ENCODE measurements at regions not wholly inside any gene's neighbourhood (a gene's known extent, or its start where the extent isn't known, plus 50 kb on each side); places are given as distances from the start of the nearest gene placed in this dataset.

- Mint-ChIP-seq H3K4me3 (ENCODE audit: unreplicated experiment) (no peak overlapping the region), H3K4me1 (ENCODE audit: low read depth, unreplicated experiment) (no peaks in the 10 kb centered on the region), H3K27ac (ENCODE audit: unreplicated experiment) (no peak overlapping the region), H3K27me3 (ENCODE audit: unreplicated experiment) (no peaks in the 10 kb centered on the region), H3K9me3 (ENCODE audit: unreplicated experiment) (no peaks in the 10 kb centered on the region), H3K36me3 (ENCODE audit: unreplicated experiment) (no peaks in the 10 kb centered on the region)
- no peak for DNase-seq
- no peak for TF ChIP-seq CTCF (IDR thresholded peaks at IDR 0.05; ENCODE audit: partially characterized antibody, unreplicated experiment)
These were observed 150.2 kb downstream of the SLC30A10 start for GRCh38 chr1:219778110-219778509.

- Mint-ChIP-seq H3K36me3 (ENCODE audit: unreplicated experiment) (no peaks in the 10 kb centered on the region), H3K27ac (ENCODE audit: unreplicated experiment) (no peak overlapping the region), H3K4me3 (ENCODE audit: unreplicated experiment) (no peak overlapping the region), H3K4me1 (ENCODE audit: low read depth, unreplicated experiment) (no peaks in the 10 kb centered on the region), H3K27me3 (ENCODE audit: unreplicated experiment) (no peaks in the 10 kb centered on the region), H3K9me3 (ENCODE audit: unreplicated experiment) (peaks cover 1% of the 10 kb centered on the region)
- no peak for DNase-seq
- TF ChIP-seq CTCF (IDR thresholded peaks at IDR 0.05; ENCODE audit: partially characterized antibody, unreplicated experiment) = no peak
These were observed 154.0 kb downstream of the SLC30A10 start for GRCh38 chr1:219774386-219774785.

GRCh38 chr1:219773775-219774174 is 154.6 kb downstream of the SLC30A10 start:
- no peak for TF ChIP-seq CTCF (IDR thresholded peaks at IDR 0.05; ENCODE audit: partially characterized antibody, unreplicated experiment)
- H3K4me3 Mint-ChIP-seq (ENCODE audit: unreplicated experiment) = no peak overlapping the region
- H3K36me3 Mint-ChIP-seq (ENCODE audit: unreplicated experiment) = no peaks in the 10 kb centered on the region
- no peaks in the 10 kb centered on the region for H3K4me1 Mint-ChIP-seq (ENCODE audit: low read depth, unreplicated experiment)
- H3K27me3 Mint-ChIP-seq (ENCODE audit: unreplicated experiment) = no peaks in the 10 kb centered on the region
- no peak overlapping the region for H3K27ac Mint-ChIP-seq (ENCODE audit: unreplicated experiment)
- DNase-seq = no peak
- peaks cover 1% of the 10 kb centered on the region for H3K9me3 Mint-ChIP-seq (ENCODE audit: unreplicated experiment)

- no peak for DNase-seq
- no peaks in the 10 kb centered on the region for H3K36me3 Mint-ChIP-seq (ENCODE audit: unreplicated experiment)
- H3K27ac Mint-ChIP-seq (ENCODE audit: unreplicated experiment) = no peak overlapping the region
- no peak for TF ChIP-seq CTCF (IDR thresholded peaks at IDR 0.05; ENCODE audit: partially characterized antibody, unreplicated experiment)
- no peaks in the 10 kb centered on the region for H3K4me1 Mint-ChIP-seq (ENCODE audit: low read depth, unreplicated experiment)
- H3K4me3 Mint-ChIP-seq (ENCODE audit: unreplicated experiment) = no peak overlapping the region
- no peaks in the 10 kb centered on the region for H3K27me3 Mint-ChIP-seq (ENCODE audit: unreplicated experiment)
- H3K9me3 Mint-ChIP-seq (ENCODE audit: unreplicated experiment) = peaks cover 1% of the 10 kb centered on the region
These were observed 155.2 kb downstream of the SLC30A10 start for GRCh38 chr1:219773110-219773509.

GRCh38 chr1:219772265-219773036 is 155.9 kb downstream of the SLC30A10 start:
- DNase-seq = no peak
- no peaks in the 10 kb centered on the region for H3K36me3 Mint-ChIP-seq (ENCODE audit: unreplicated experiment)
- no peaks in the 10 kb centered on the region for H3K27me3 Mint-ChIP-seq (ENCODE audit: unreplicated experiment)
- peaks cover 1% of the 10 kb centered on the region for H3K9me3 Mint-ChIP-seq (ENCODE audit: unreplicated experiment)
- H3K4me3 Mint-ChIP-seq (ENCODE audit: unreplicated experiment) = no peak overlapping the region
- TF ChIP-seq CTCF (IDR thresholded peaks at IDR 0.05; ENCODE audit: partially characterized antibody, unreplicated experiment) = no peak
- H3K4me1 Mint-ChIP-seq (ENCODE audit: low read depth, unreplicated experiment) = no peaks in the 10 kb centered on the region
- no peak overlapping the region for H3K27ac Mint-ChIP-seq (ENCODE audit: unreplicated experiment)

All from glutamatergic neuron (in vitro differentiated cells).